OCI-LY3 (cell line): ENCODE measurements at regions not wholly inside any gene's neighbourhood (a gene's known extent, or its start where the extent isn't known, plus 50 kb on each side); places are given as distances from the start of the nearest gene placed in this dataset.

Experiments used
- EZH2phosphoT487 ChIP-seq: fragments of 200-600 bp; shearing (Covaris generic); IDR thresholded peaks from 2 replicates; pipeline ENCODE4 v1.6.1; 2018; ENCODE audit warnings: antibody characterized with exemption, mixed run types, low read depth
- TF ChIP-seq, protein P1 (sequence below): fragments of 200-600, 300-600 bp; sonication (generic); IDR thresholded peaks from 2 replicates; pipeline ENCODE4 v1.5.1; 2014; ENCODE audit warnings: antibody characterized with exemption, low read length, low read depth

DNA sequence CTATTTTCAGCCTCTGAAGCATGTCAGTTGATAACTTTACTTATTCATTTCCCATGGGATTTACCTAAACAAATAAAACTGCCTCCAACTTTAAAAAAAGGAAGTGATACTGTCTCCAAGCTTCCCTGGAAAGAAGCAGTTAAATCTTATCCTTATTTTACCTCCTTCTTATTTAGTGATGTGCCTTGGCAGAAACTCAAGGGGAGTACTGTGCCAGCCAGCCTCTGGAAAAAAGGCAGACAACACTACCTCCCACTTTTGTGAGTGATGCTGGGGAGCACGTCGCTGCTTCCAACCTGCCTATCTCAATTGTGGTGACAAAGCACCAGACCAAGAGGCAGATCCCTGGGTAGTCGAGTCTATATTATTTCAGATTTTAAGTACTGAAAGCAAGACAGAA is 765.6 kb downstream of the DIAPH3 start:
- TF ChIP-seq, protein P1, sequence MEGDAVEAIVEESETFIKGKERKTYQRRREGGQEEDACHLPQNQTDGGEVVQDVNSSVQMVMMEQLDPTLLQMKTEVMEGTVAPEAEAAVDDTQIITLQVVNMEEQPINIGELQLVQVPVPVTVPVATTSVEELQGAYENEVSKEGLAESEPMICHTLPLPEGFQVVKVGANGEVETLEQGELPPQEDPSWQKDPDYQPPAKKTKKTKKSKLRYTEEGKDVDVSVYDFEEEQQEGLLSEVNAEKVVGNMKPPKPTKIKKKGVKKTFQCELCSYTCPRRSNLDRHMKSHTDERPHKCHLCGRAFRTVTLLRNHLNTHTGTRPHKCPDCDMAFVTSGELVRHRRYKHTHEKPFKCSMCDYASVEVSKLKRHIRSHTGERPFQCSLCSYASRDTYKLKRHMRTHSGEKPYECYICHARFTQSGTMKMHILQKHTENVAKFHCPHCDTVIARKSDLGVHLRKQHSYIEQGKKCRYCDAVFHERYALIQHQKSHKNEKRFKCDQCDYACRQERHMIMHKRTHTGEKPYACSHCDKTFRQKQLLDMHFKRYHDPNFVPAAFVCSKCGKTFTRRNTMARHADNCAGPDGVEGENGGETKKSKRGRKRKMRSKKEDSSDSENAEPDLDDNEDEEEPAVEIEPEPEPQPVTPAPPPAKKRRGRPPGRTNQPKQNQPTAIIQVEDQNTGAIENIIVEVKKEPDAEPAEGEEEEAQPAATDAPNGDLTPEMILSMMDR: no peak
- TF ChIP-seq EZH2phosphoT487: no peak
